Stimulated activated naive CD8-positive, alpha-beta T cell treated with anti-CD3 and anti-CD28 coated beads, Interleukin-15, Interleukin-2, amounts not matched to agents 100 U/mL and 50 U/mL, for 24 hours (primary cell): ENCODE measurements at regions not wholly inside any gene's neighbourhood (a gene's known extent, or its start where the extent isn't known, plus 50 kb on each side); places are given as distances from the start of the nearest gene placed in this dataset.
"Not testable (repeated sequence)": the region's sequence is repeated elsewhere in the genome, so short reads cannot be mapped to it uniquely, and the experiment has no call there.

Source experiments
- ATAC-seq: fragments of 150-1000 bp; cut with Tn5 transposase; one replicate; pipeline ENCODE4 v1.10.0; 2021
- DNase-seq: peaks from one replicate; pipeline ENCODE4 v3.0.0; 2021

DNA sequence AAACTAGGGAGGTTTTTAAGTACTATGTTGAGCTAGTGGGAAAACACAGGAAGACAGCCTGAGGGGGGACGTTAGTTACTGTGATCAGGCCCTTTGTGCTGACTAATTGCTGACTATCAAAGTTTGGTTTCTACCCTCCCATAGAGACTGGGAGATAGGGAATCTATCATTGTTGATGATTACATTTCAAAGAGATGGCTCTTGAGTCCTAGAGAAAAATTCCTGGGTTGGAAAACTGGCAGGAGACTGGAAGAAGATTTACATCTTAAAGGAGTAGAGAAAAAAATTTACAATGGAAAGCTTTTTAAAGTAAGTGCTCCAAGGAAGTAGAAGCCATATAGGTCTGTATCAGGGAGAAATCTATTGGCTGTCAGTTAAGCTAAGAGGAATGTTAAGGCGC is 522.0 kb upstream of the KLHL1 start:
- DNase-seq = no peak
- ATAC-seq = no peak

DNA sequence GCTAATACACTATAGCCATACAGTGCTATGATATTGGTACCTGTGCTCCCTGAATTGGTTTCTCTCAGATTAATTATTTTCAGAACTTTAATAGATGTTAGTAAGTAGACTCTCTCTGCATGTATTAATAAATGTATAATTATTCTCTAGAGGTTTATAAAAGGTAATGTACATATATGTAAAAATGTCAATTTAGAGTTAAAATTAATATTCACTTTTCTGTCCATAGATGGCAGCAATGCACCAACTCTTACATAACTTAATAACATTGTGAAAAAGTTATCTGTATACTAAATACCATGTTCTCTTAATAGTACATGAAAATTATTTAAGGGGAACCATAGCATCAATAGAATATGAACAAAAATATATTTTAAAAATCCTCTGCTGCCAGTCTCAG is 515.0 kb upstream of the KLHL1 start:
- DNase-seq (no peak), ATAC-seq (no peak)

DNA sequence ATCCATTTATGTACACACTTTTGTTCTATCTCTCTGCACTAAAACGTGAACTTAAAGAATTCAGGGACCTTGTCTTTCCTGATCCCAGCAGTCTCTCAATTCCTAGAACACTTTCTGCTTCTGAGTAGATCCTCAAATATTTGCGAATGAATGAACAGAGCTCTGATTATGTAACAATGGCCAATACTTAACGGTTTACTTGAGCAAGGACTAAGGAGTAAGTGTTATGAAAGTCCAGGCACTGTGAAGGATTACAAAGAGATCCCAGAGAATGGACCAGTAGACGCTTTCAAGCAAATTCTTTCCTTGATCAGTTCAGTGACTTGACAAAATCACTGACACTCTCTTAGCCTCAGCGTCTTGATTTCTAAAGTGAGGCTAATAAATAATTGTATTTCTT is 514.5 kb upstream of the KLHL1 start:
- no peak for DNase-seq
- ATAC-seq = no peak

GRCh38 chr13:70619936-70620335 is 511.7 kb upstream of the KLHL1 start:
- DNase-seq (no peak), ATAC-seq (no peak)

DNA sequence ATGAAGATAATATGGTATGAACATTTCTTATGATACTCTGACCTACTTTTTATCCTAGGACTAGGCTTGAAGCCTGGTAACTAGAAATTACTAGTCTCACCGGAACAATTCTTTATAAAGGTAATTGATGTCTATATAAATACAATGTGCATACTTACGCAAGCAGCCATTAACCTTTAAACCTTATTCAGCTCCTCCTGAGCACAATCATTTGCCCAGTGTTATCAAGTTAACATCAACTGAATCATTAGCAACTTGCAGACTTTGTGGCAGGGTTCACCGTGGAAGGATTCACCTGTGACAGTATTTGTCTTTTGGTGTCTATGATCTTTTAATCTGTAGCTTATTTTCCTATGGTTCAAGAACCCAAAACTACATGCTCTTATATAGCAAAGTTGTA is 508.6 kb upstream of the KLHL1 start:
- DNase-seq (no peak), ATAC-seq (no peak)

- ATAC-seq = no peak
- DNase-seq = no peak
Observed at GRCh38 chr13:70613295-70613694, 505.0 kb upstream of the KLHL1 start.

GRCh38 chr13:70612881-70613280 is 504.6 kb upstream of the KLHL1 start:
- ATAC-seq (no peak), DNase-seq (no peak)

DNA sequence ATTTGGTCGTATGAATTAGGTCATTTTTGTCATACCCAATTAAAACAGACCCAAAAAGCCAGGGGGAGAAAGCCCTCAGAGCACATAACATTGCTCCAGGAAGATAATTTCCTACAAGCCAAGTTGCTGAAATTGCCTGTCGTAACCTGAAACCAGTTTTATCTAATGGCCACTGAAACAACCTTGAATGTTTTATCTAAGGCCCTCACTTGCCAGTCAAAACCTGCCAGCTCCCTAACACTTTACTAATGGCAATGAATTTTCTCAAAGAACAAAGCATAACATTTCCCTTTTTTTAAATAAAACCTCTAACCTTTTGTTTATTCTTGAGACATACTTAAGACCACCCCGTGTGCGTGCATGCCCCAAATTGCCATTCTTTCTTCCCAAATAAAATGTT is 496.2 kb upstream of the KLHL1 start:
- ATAC-seq = no peak
- DNase-seq = no peak

DNA sequence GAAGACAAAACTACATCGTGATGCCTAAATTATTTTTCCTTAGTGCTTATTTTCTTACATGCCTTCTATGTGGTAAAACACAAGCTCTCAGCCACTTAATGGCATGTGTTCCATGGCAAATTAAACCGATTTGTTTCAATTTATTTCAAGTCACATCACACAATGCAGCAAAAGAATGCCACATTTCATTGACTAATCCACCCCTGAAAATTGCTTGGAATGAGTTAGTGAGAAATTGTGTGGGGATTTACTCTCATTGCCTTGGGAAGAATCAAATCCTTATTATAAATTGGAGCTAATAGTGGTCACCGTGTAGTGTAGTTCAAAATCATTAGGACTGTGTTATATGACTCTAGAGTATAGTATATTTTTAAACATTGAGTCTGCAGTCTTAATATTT is 485.5 kb upstream of the KLHL1 start:
- no peak for ATAC-seq
- DNase-seq = no peak

- no peak for ATAC-seq
- no peak for DNase-seq
Observed at GRCh38 chr13:70585109-70585508, 476.9 kb upstream of the KLHL1 start.

DNA sequence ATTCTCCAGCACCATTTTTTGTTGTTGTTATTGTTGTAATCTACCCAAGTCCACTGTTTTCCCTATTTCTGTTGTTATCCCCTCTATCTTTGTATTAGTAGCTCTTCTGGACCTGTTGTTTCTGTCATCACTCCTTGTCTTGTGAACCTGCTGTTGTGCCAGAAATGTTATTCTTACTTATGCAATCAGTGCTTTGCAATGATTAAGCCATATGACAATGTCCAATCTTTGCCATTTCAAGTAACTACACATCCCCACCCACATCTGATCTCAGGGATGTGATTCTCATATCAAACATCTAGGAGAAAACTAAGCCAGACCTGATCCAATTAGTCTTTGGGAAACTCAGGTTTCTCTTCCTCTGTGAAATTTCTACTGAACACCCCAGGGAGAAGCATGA is 472.6 kb upstream of the KLHL1 start:
- ATAC-seq (no peak), DNase-seq (no peak)

GRCh38 chr13:70579941-70580340 is 471.7 kb upstream of the KLHL1 start:
- ATAC-seq (no peak), DNase-seq (no peak)

GRCh38 chr13:70571221-70571620 is 463.0 kb upstream of the KLHL1 start:
- ATAC-seq (no peak), DNase-seq (no peak)

- ATAC-seq (no peak), DNase-seq (no peak)
Observed at GRCh38 chr13:70568571-70568970, 460.3 kb upstream of the KLHL1 start.

- no peak for ATAC-seq
Observed at GRCh38 chr13:70544706-70545105, 436.5 kb upstream of the KLHL1 start.

DNA sequence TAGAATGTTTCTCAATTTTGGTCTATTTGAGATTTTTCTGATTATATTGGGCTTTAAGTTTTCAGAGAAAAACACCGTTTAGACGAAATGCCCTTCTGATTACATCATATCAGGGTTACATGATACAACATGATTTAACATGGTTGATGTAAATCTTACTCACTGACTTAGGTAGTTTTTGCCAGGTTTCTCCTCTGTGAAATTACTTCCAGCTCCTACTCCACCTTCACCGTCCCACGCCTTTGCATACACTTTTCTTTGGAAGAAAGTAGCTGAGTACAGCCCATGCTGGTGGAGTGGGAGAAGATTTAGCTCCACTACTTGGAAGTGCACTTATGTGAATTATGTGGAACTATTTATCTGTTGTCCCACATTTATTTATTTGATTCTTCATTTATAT is 433.2 kb upstream of the KLHL1 start:
- DNase-seq = no peak
- ATAC-seq = no peak

More at GRCh38 chr13:70544706-70545105, 436.5 kb upstream of the KLHL1 start:
- no peak for DNase-seq

- ATAC-seq (no peak), DNase-seq (no peak)
Observed at GRCh38 chr13:70534466-70534865, 426.2 kb upstream of the KLHL1 start.

DNA sequence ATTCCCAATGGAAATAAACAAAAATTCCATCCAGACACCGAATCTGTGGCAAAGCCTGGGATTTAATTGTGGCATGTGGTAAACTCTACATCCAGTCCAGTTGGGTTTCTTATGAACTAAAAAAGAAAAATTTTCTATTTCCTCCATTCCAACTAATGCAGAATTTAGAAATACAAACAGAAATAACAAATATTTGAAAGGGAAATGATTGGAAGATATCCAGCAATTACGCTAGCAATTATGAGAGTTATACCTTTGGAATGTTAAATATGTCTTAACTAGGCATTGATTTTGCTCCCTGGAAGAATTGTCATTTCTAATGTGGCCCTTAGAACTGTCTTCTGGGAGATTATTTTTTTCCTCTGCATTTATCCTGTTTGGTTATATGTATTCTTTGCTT is 421.4 kb upstream of the KLHL1 start:
- ATAC-seq = no peak
- DNase-seq = no peak

DNA sequence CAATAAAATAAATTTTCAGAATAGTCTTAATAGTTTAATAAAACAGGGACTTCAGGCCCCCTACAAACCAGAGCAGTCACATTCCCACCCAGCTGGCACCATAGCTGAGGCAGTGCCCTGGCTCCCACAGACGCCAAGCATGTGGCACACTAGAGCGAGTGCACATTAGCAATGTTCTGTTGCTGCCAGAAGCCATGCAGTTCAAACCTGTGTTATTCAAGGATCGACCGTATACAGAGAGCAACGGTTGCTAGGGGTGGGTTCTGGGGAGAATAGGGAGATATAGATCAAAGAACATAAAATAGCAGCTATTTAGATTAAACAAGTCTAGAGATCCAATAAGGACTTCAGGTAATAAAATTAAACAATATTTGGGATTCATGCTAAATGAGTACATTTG is 419.3 kb upstream of the KLHL1 start:
- DNase-seq (no peak), ATAC-seq (no peak)

GRCh38 chr13:70523622-70524021 is 415.4 kb upstream of the KLHL1 start:
- ATAC-seq = no peak
- no peak for DNase-seq

GRCh38 chr13:70520275-70521036 is 412.2 kb upstream of the KLHL1 start:
- ATAC-seq (no peak), DNase-seq (no peak)

- no peak for DNase-seq
- ATAC-seq = no peak
Observed at GRCh38 chr13:70518081-70518480, 409.8 kb upstream of the KLHL1 start.

DNA sequence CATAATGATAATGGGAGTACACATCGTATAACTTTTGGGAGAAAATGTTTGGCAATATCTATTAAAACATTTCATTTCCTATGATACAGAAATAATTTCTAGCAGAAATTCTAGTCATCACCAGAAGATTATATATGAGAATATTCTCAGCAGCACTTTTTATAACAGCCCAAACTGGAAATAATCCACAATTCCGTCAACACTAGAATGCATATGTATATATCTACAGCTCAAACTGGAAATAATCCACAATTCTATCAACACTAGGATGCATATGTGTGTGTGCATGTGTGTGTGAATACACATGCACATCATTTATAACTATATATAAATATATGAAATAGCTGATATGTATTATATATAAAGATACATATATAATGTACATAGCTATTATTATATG is 408.0 kb upstream of the KLHL1 start:
- DNase-seq = no peak
- ATAC-seq = no peak

DNA sequence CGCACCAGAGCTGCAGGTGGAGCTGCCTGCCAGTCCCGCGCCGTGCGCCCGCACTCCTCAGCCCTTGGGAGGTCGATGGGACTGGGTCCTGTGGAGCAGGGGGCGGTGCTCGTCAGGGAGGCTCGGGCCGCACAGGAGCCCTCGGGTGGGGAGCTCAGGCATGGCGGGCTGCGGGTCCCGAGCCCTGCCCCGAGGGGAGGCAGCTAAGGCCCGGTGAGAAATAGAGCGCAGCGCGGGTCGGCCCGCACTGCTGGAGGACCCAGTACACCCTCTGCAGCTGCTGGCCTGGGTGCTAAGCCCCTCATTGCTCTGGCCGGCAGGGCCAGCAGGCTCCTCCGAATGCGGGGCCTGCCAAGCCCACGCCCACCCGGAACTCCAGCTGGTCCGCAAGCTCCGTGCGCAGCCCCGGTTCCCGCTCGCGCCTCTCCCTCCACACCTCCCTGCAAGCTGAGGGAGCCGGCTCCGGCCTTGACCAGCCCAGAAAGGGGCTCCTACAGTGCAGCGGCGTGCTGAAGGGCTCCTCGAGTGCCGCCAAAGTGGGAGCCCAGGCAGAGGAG is 403.7 kb upstream of the KLHL1 start:
- DNase-seq, ATAC-seq: not testable (repeated sequence)
